Loucy (cell line): ENCODE measurements at regions not wholly inside any gene's neighbourhood (a gene's known extent, or its start where the extent isn't known, plus 50 kb on each side); places are given as distances from the start of the nearest gene placed in this dataset.

Experiments used
- H2AFZ ChIP-seq: fragments of 200-600 bp; sonication (generic); 2 replicates; pipeline ENCODE4 v1.6.0; 2016; ENCODE audit warnings: antibody characterized with exemption, mild to moderate bottlenecking, low read length, moderate library complexity
- H3F3A ChIP-seq: fragments of 200-600 bp; 2 replicates; pipeline ENCODE4 v1.6.0; 2016; ENCODE audit warnings: antibody characterized with exemption, low read depth, mild to moderate bottlenecking
- H3K27me3 ChIP-seq: fragments of 200-600 bp; sonication (generic); 2 replicates; pipeline ENCODE4 v1.6.1; 2014; ENCODE audit warnings: low read length, mild to moderate bottlenecking; ENCODE audit not compliant: insufficient read depth, poor library complexity, severe bottlenecking
- H3K36me3 ChIP-seq: fragments of 200-600 bp; sonication (generic); 2 replicates; pipeline ENCODE4 v1.6.1; 2016; ENCODE audit warnings: low read length; ENCODE audit not compliant: insufficient read depth
- H3K4me1 ChIP-seq: fragments of 200-600 bp; sonication (generic); 2 replicates; pipeline ENCODE4 v1.5.1; 2014; ENCODE audit warnings: low read length, mild to moderate bottlenecking; ENCODE audit not compliant: insufficient read depth, poor library complexity, severe bottlenecking
- H3K4me2 ChIP-seq: fragments of 200-600 bp; sonication (generic); 2 replicates; pipeline ENCODE4 v1.6.0; 2014; ENCODE audit warnings: antibody characterized with exemption, low read length, low read depth, mild to moderate bottlenecking; ENCODE audit not compliant: poor library complexity, severe bottlenecking
- H3K4me3 ChIP-seq: fragments of 200-600 bp; sonication (generic); 2 replicates; pipeline ENCODE4 v1.5.1; 2014; ENCODE audit warnings: low read length, mild to moderate bottlenecking, mixed read lengths; ENCODE audit not compliant: poor library complexity, severe bottlenecking
- H3K79me2 ChIP-seq: fragments of 200-600 bp; sonication (generic); 2 replicates; pipeline ENCODE4 v1.6.1; 2014; ENCODE audit warnings: low read length; ENCODE audit not compliant: insufficient read depth
- H3K9ac ChIP-seq: fragments of 200-600 bp; sonication (generic); 2 replicates; pipeline ENCODE4 v1.6.0; 2014; ENCODE audit warnings: mild to moderate bottlenecking, low read depth, low read length, moderate library complexity; ENCODE audit not compliant: poor library complexity, severe bottlenecking
- H3K9me2 ChIP-seq: fragments of 200-600 bp; sonication (generic); replicated peaks from 2 replicates; pipeline ENCODE4 v1.6.1; 2016; ENCODE audit warnings: low read depth, low read length, mixed read lengths
- H3K9me3 ChIP-seq: fragments of 200-600 bp; sonication (generic); 2 replicates; pipeline ENCODE4 v1.6.1; 2014; ENCODE audit warnings: mild to moderate bottlenecking, antibody characterized with exemption, low read length, low read depth; ENCODE audit not compliant: insufficient read depth
- H4K20me1 ChIP-seq: fragments of 200-600 bp; sonication (generic); 2 replicates; pipeline ENCODE4 v1.6.0; 2014; ENCODE audit warnings: antibody characterized with exemption, low read length, mild to moderate bottlenecking; ENCODE audit not compliant: insufficient read depth, poor library complexity, severe bottlenecking
- CTCF ChIP-seq: fragments of 200-600 bp; sonication (generic); conservative IDR thresholded peaks from 2 replicates; pipeline ENCODE4 v1.5.1; 2014; ENCODE audit warnings: mild to moderate bottlenecking, antibody characterized with exemption, low read length
- EZH2phosphoT487 ChIP-seq: fragments of 200-600 bp; IDR thresholded peaks from 2 replicates; pipeline ENCODE4 v1.6.1; 2018; ENCODE audit warnings: antibody characterized with exemption, mild to moderate bottlenecking, moderate library complexity, borderline replicate concordance

GRCh38 chr14:56881181-56881580, 70.9 kb upstream of the OTX2 start:
- Histone ChIP-seq H3K4me2 (no peak overlapping the region), H3K4me3 (no peak overlapping the region), H3K4me1 (no peaks in the 10 kb centered on the region), H3F3A (no peaks in the 10 kb centered on the region), H4K20me1 (no peaks in the 10 kb centered on the region), H3K36me3 (no peaks in the 10 kb centered on the region), H3K9me2 (no peaks in the 10 kb centered on the region), H3K79me2 (no peaks in the 10 kb centered on the region), H3K9me3 (no peaks in the 10 kb centered on the region), H3K9ac (no peak overlapping the region), H2AFZ (no peak overlapping the region), H3K27me3 (no peaks in the 10 kb centered on the region)
- TF ChIP-seq EZH2phosphoT487: no peak
- TF ChIP-seq CTCF: no peak

GRCh38 chr14:56878766-56879165, 68.5 kb upstream of the OTX2 start:
- H4K20me1 ChIP-seq: no peaks in the 10 kb centered on the region
- no peaks in the 10 kb centered on the region for H3K9me3 ChIP-seq
- no peak overlapping the region for H2AFZ ChIP-seq
- no peaks in the 10 kb centered on the region for H3F3A ChIP-seq
- no peaks in the 10 kb centered on the region for H3K79me2 ChIP-seq
- no peak overlapping the region for H3K4me2 ChIP-seq
- H3K4me1 ChIP-seq: no peaks in the 10 kb centered on the region
- no peaks in the 10 kb centered on the region for H3K9me2 ChIP-seq
- TF ChIP-seq EZH2phosphoT487: no peak
- no peak overlapping the region for H3K4me3 ChIP-seq
- no peaks in the 10 kb centered on the region for H3K36me3 ChIP-seq
- H3K9ac ChIP-seq: no peak overlapping the region
- no peaks in the 10 kb centered on the region for H3K27me3 ChIP-seq

GRCh38 chr14:56875104-56875675, 64.9 kb upstream of the OTX2 start:
- no peaks in the 10 kb centered on the region for H3K4me1 ChIP-seq
- no peaks in the 10 kb centered on the region for H3F3A ChIP-seq
- TF ChIP-seq EZH2phosphoT487 (no peak), CTCF (no peak)
- no peaks in the 10 kb centered on the region for H4K20me1 ChIP-seq
- H3K79me2 ChIP-seq: no peaks in the 10 kb centered on the region
- H3K36me3 ChIP-seq: no peaks in the 10 kb centered on the region
- H3K9me3 ChIP-seq: no peaks in the 10 kb centered on the region
- H3K9ac ChIP-seq: no peak overlapping the region
- H2AFZ ChIP-seq: no peak overlapping the region
- no peak overlapping the region for H3K4me2 ChIP-seq
- H3K4me3 ChIP-seq: no peak overlapping the region
- H3K9me2 ChIP-seq: no peaks in the 10 kb centered on the region
- no peaks in the 10 kb centered on the region for H3K27me3 ChIP-seq

GRCh38 chr14:56874375-56874774, 64.1 kb upstream of the OTX2 start:
- TF ChIP-seq CTCF: peak; percentile 66
- no peak for TF ChIP-seq EZH2phosphoT487
- Histone ChIP-seq H3K79me2 (no peaks in the 10 kb centered on the region), H3F3A (no peaks in the 10 kb centered on the region), H3K9me3 (no peaks in the 10 kb centered on the region), H3K4me1 (no peaks in the 10 kb centered on the region), H3K4me2 (no peak overlapping the region), H3K4me3 (no peak overlapping the region), H3K27me3 (no peaks in the 10 kb centered on the region), H2AFZ (no peak overlapping the region), H4K20me1 (no peaks in the 10 kb centered on the region), H3K36me3 (no peaks in the 10 kb centered on the region), H3K9me2 (no peaks in the 10 kb centered on the region), H3K9ac (no peak overlapping the region)
